ENCODE measurements at regions not wholly inside any gene's neighbourhood (a gene's known extent, or its start where the extent isn't known, plus 50 kb on each side); places are given as distances from the start of the nearest gene placed in this dataset.

DNA sequence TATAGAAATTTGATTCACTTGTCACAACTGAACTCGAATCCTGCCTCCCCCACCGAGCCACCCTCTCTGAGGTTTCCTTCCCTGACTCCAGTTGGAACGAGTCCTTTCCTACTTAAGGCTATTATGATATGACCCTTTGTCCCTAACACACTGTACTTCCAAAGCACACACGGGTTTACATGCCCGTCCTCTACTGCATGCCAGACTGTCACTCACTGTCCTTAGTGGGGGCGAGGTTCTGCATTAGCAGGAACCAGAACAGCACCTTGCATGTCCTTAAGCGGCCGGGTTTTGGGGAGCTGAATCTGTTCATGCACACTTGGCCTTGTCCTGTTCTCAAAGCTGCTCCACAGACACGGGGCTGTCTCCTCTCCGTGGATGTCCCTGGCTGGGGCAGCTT lies 164.6 kb upstream of the KCNJ6 start:
- H3K36me3 ChIP-seq (ENCODE audit: control insufficient read depth, insufficient read depth, low read length): no peaks in the 10 kb centered on the region
- no peak for DNase-seq (ENCODE audit: low read depth, low spot score)
- ChIA-PET CTCF (no interaction called here), POLR2A (no interaction called here)
- no peaks in the 10 kb centered on the region for H3K27me3 ChIP-seq (ENCODE audit: control insufficient read depth, insufficient read depth, low read length)
- H3K4me3 ChIP-seq (ENCODE audit: low read depth in 2 of 2, low read length in 2 of 2): no peak overlapping the region
- BruUV-seq (replicated peaks): no TSS peak
- H3K27ac ChIP-seq (ENCODE audit: low read length): no peak overlapping the region
- H3K4me1 ChIP-seq (ENCODE audit: control insufficient read depth, insufficient read depth, low read length): no peaks in the 10 kb centered on the region
- in situ Hi-C loops (cut with HindIII; ENCODE audit: low pct_unique_long_range_greater_than_20kb, low sequenced_read_pairs): no loop called here
- ATAC-seq: no peak
- no peak for TF ChIP-seq SIN3A (IDR thresholded peaks at IDR 0.05; ENCODE audit: borderline replicate concordance, insufficient read depth, low read depth, low read length)
- TF ChIP-seq, protein P1, sequence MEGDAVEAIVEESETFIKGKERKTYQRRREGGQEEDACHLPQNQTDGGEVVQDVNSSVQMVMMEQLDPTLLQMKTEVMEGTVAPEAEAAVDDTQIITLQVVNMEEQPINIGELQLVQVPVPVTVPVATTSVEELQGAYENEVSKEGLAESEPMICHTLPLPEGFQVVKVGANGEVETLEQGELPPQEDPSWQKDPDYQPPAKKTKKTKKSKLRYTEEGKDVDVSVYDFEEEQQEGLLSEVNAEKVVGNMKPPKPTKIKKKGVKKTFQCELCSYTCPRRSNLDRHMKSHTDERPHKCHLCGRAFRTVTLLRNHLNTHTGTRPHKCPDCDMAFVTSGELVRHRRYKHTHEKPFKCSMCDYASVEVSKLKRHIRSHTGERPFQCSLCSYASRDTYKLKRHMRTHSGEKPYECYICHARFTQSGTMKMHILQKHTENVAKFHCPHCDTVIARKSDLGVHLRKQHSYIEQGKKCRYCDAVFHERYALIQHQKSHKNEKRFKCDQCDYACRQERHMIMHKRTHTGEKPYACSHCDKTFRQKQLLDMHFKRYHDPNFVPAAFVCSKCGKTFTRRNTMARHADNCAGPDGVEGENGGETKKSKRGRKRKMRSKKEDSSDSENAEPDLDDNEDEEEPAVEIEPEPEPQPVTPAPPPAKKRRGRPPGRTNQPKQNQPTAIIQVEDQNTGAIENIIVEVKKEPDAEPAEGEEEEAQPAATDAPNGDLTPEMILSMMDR (IDR thresholded peaks at IDR 0.05): no peak
- no peak for TF ChIP-seq POLR2AphosphoS5 (IDR thresholded peaks at IDR 0.05; ENCODE audit: low read depth, low read length)
- TF ChIP-seq TCF7L2 (IDR thresholded peaks at IDR 0.05; ENCODE audit: low read depth, low read length): no peak
- TF ChIP-seq, protein P2, sequence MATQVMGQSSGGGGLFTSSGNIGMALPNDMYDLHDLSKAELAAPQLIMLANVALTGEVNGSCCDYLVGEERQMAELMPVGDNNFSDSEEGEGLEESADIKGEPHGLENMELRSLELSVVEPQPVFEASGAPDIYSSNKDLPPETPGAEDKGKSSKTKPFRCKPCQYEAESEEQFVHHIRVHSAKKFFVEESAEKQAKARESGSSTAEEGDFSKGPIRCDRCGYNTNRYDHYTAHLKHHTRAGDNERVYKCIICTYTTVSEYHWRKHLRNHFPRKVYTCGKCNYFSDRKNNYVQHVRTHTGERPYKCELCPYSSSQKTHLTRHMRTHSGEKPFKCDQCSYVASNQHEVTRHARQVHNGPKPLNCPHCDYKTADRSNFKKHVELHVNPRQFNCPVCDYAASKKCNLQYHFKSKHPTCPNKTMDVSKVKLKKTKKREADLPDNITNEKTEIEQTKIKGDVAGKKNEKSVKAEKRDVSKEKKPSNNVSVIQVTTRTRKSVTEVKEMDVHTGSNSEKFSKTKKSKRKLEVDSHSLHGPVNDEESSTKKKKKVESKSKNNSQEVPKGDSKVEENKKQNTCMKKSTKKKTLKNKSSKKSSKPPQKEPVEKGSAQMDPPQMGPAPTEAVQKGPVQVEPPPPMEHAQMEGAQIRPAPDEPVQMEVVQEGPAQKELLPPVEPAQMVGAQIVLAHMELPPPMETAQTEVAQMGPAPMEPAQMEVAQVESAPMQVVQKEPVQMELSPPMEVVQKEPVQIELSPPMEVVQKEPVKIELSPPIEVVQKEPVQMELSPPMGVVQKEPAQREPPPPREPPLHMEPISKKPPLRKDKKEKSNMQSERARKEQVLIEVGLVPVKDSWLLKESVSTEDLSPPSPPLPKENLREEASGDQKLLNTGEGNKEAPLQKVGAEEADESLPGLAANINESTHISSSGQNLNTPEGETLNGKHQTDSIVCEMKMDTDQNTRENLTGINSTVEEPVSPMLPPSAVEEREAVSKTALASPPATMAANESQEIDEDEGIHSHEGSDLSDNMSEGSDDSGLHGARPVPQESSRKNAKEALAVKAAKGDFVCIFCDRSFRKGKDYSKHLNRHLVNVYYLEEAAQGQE (IDR thresholded peaks at IDR 0.05; ENCODE audit: insufficient read depth in 1 of 2, low read depth in 2 of 2, low read length in 1 of 2): no peak
- no peaks in the 10 kb centered on the region for H3K9me3 ChIP-seq (ENCODE audit: control insufficient read depth, insufficient read depth, low read depth, low read length)
- intact Hi-C loops (cut with micrococcal nuclease; ENCODE audit: unreplicated experiment): no loop called here

DNA sequence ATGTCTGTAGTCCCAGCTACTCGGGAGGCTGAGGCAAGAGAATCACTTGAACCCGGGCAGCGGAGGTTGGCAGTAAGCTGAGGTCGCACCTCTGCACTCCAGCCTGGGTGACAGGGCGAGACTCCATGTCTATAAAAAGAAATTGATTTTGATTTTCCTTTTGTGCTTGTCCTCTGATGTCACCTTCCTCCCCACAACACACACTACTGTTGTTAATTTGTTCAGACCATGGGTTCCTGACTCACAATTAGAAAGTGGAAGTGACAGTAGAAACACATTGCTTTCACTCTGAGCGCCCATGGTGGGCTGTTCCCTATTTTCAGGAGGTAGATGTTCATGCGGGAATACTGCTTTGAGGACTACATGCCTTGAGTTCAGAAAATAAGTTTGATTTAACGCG lies 165.5 kb upstream of the KCNJ6 start:
- Histone ChIP-seq H3K27ac (ENCODE audit: low read length) (no peak overlapping the region), H3K9me3 (ENCODE audit: control insufficient read depth, insufficient read depth, low read depth, low read length) (no peaks in the 10 kb centered on the region), H3K27me3 (ENCODE audit: control insufficient read depth, insufficient read depth, low read length) (no peaks in the 10 kb centered on the region), H3K4me3 (ENCODE audit: low read depth in 2 of 2, low read length in 2 of 2) (no peak overlapping the region), H3K4me1 (ENCODE audit: control insufficient read depth, insufficient read depth, low read length) (no peaks in the 10 kb centered on the region), H3K36me3 (ENCODE audit: control insufficient read depth, insufficient read depth, low read length) (no peaks in the 10 kb centered on the region)
- intact Hi-C loops (cut with micrococcal nuclease; ENCODE audit: unreplicated experiment): no loop called here
- CTCF ChIA-PET: no interaction called here
- in situ Hi-C loops (cut with HindIII; ENCODE audit: low pct_unique_long_range_greater_than_20kb, low sequenced_read_pairs): no loop called here
- no peak for TF ChIP-seq TCF7L2 (IDR thresholded peaks at IDR 0.05; ENCODE audit: low read depth, low read length)
- TF ChIP-seq, protein P1 (IDR thresholded peaks at IDR 0.05): no peak
- TF ChIP-seq, protein P2 (IDR thresholded peaks at IDR 0.05; ENCODE audit: insufficient read depth in 1 of 2, low read depth in 2 of 2, low read length in 1 of 2): no peak
- no peak for ATAC-seq
- no TSS peak for BruUV-seq (replicated peaks)
- no peak for DNase-seq (ENCODE audit: low read depth, low spot score)
- POLR2A ChIA-PET: no interaction called here
